GM12878 (cell line): ENCODE measurements at regions not wholly inside any gene's neighbourhood (a gene's known extent, or its start where the extent isn't known, plus 50 kb on each side); places are given as distances from the start of the nearest gene placed in this dataset.

Experiments used
- ATAC-seq: fragments of 200-7000 bp; cut with Tn5 transposase; 3 replicates; pipeline ENCODE4 v1.9.1; 2020; ENCODE audit warnings: mild to moderate bottlenecking, moderate library complexity
- BruUV-seq: library from RNA; stranded (reverse); fragments of 400-500 nt; replicated peaks from 2 replicates; lab custom pipeline; 2021; lab: Mats Ljungman, UMichigan
- CTCF ChIA-PET: fragments of 300-600 bp; sonication (Branson Sonifier 250); formaldehyde crosslinking; extraction: SDS; loops from one replicate; lab custom pipeline; 2021; ENCODE audit warnings: inconsistent platforms; lab: Yijun Ruan, JAX
- POLR2A ChIA-PET: fragments of 350-600 bp; formaldehyde crosslinking; extraction: SDS; loops from one replicate; lab custom pipeline; 2021; ENCODE audit warnings: inconsistent platforms; lab: Charles Lee
- RAD21 ChIA-PET: fragments of 300-600 bp; sonication (Branson Sonifier 250); formaldehyde crosslinking; loops from one replicate; lab custom pipeline; 2023; ENCODE audit warnings: antibody characterized with exemption; ENCODE audit not compliant: unreplicated experiment; lab: Charles Lee
- SMC1A ChIA-PET: fragments of 300-600 bp; sonication (Branson Sonifier 250); formaldehyde crosslinking; loops from one replicate; lab custom pipeline; 2023; ENCODE audit not compliant: unreplicated experiment, uncharacterized antibody; lab: Charles Lee
- DNase-seq: peaks from one replicate; pipeline ENCODE4 v3.0.0-alpha.2; 2011; ENCODE audit warnings: low read depth, low spot score
- FAIRE-seq: peaks from 3 replicates; lab custom pipeline; 2011; peaks lifted over from hg19 to GRCh38; lab: Jason Lieb, UNC
- H2AFZ ChIP-seq: 2 replicates; pipeline ENCODE4 v1.6.0; 2011; ENCODE audit warnings: low read depth, low read length, control low read depth; ENCODE audit not compliant: control insufficient read depth
- H3K27ac ChIP-seq: 2 replicates; pipeline ENCODE4 v1.5.1; 2011; ENCODE audit warnings: control low read depth; ENCODE audit not compliant: control insufficient read depth, insufficient read depth
- H3K27me3 ChIP-seq, 2 experiments: replicated peaks in 1 of 2; 2 replicates each; pipeline versions ENCODE4 v1.6.0 to v1.6.1; 2011; ENCODE audit warnings: low read length in 1 of 2; ENCODE audit not compliant: control insufficient read depth in 2 of 2, insufficient read depth in 2 of 2
- H3K36me3 ChIP-seq, 2 experiments: 2 replicates each; pipeline ENCODE4 v1.5.1; 2011; ENCODE audit warnings: low read length in 1 of 2; ENCODE audit not compliant: control insufficient read depth in 2 of 2, insufficient read depth in 2 of 2
- H3K4me1 ChIP-seq: 2 replicates; pipeline ENCODE4 v1.6.1; 2011; ENCODE audit warnings: mild to moderate bottlenecking, low read length, moderate library complexity, mixed read lengths; ENCODE audit not compliant: control insufficient read depth, insufficient read depth
- H3K4me2 ChIP-seq: 2 replicates; pipeline ENCODE4 v1.6.0; 2011; ENCODE audit warnings: control low read depth; ENCODE audit not compliant: control insufficient read depth, insufficient read depth
- H3K4me3 ChIP-seq: fragments of 200-600 bp; sonication (generic); 2 replicates; pipeline ENCODE4 v1.5.1; 2016
- H3K79me2 ChIP-seq: 2 replicates; pipeline ENCODE4 v1.6.0; 2011; ENCODE audit warnings: low read length; ENCODE audit not compliant: control insufficient read depth, insufficient read depth
- H3K9ac ChIP-seq: 2 replicates; pipeline ENCODE4 v1.8.0; 2011; ENCODE audit warnings: low read length, control low read depth, mixed read lengths; ENCODE audit not compliant: control insufficient read depth, insufficient read depth
- H3K9me3 ChIP-seq: replicated peaks from 3 replicates; pipeline ENCODE4 v1.5.1; 2011; ENCODE audit warnings: mild to moderate bottlenecking, low read length; ENCODE audit not compliant: control insufficient read depth, insufficient read depth
- H4K20me1 ChIP-seq: 2 replicates; pipeline ENCODE4 v1.6.0; 2011; ENCODE audit not compliant: control insufficient read depth, insufficient read depth
- BCL3 ChIP-seq: IDR thresholded peaks from 2 replicates; pipeline ENCODE4 v1.6.1; 2011; ENCODE audit warnings: borderline replicate concordance, low read depth, mild to moderate bottlenecking, moderate library complexity, low read length; ENCODE audit not compliant: insufficient read depth, poor library complexity, severe bottlenecking
- BCLAF1 ChIP-seq: fragments of 450-650 bp; IDR thresholded peaks from 2 replicates; pipeline ENCODE4 v1.6.1; 2017; ENCODE audit warnings: antibody characterized with exemption, mild to moderate bottlenecking, moderate library complexity
- CBX5 ChIP-seq: sonication (generic); IDR thresholded peaks from 2 replicates; pipeline ENCODE4 v1.6.1; 2016; ENCODE audit warnings: low read depth, moderate library complexity, mild to moderate bottlenecking, inconsistent platforms
- CREB1 ChIP-seq: IDR thresholded peaks from 2 replicates; pipeline ENCODE4 v1.6.1; 2012; ENCODE audit warnings: low read depth, mild to moderate bottlenecking, inconsistent platforms
- EZH2 ChIP-seq: IDR thresholded peaks from 2 replicates; pipeline ENCODE4 v1.6.1; 2012; ENCODE audit warnings: low read depth, mild to moderate bottlenecking, control low read depth, inconsistent platforms, low read length, borderline replicate concordance; ENCODE audit not compliant: control insufficient read depth
- MYC ChIP-seq: IDR thresholded peaks from 2 replicates; pipeline ENCODE4 v1.6.1; 2011; ENCODE audit warnings: mild to moderate bottlenecking, low read length, moderate library complexity, inconsistent platforms; ENCODE audit not compliant: insufficient read depth, insufficient replicate concordance, insufficient read length, severe bottlenecking
- PKNOX1 ChIP-seq: fragments of 450-650 bp; IDR thresholded peaks from 2 replicates; pipeline ENCODE4 v1.6.1; 2016; ENCODE audit warnings: mild to moderate bottlenecking
- POLR2A ChIP-seq: IDR thresholded peaks from 2 replicates; pipeline ENCODE4 v1.6.1; 2011; ENCODE audit warnings: low read depth, mild to moderate bottlenecking, low read length
- RAD51 ChIP-seq: fragments of 450-650 bp; IDR thresholded peaks from 2 replicates; pipeline ENCODE4 v1.6.1; 2016; ENCODE audit warnings: moderate library complexity, mild to moderate bottlenecking, inconsistent platforms
- TCF12 ChIP-seq: IDR thresholded peaks from 2 replicates; pipeline ENCODE4 v1.6.1; 2011; ENCODE audit warnings: low read depth, mild to moderate bottlenecking, low read length
- USF1 ChIP-seq: IDR thresholded peaks from 2 replicates; pipeline ENCODE4 v1.6.1; 2011; ENCODE audit warnings: borderline replicate concordance, low read depth, mild to moderate bottlenecking, moderate library complexity, mixed read lengths, low read length; ENCODE audit not compliant: insufficient read depth; ENCODE audit errors: extremely low read length
- WGBS: methylation state at CpG from one replicate; pipeline ENCODE4 v1.1.6; 2016; ENCODE audit warnings: low lambda C conversion rate; ENCODE audit not compliant: insufficient replicate concordance, insufficient coverage; ENCODE audit errors: missing lambda C conversion rate; 5-methylcytosine and 5-hydroxymethylcytosine counted together
- in situ Hi-C: fragments of 300-500 bp; cut with MboI; formaldehyde crosslinking; loops from 9 replicates; pipeline ENCODE4 v1.14.3; 2018; ENCODE audit warnings: mixed read lengths
- intact Hi-C: fragments of 100-400 bp; cut with micrococcal nuclease; formaldehyde crosslinking; loops from one replicate; pipeline ENCODE4 v1.14.2; 2022; ENCODE audit not compliant: unreplicated experiment

- TF ChIP-seq BCLAF1: no peak
- no peak for TF ChIP-seq CREB1
- peak; percentile 36; the same call in 1 of the 2 replicates for TF ChIP-seq PKNOX1
- TF ChIP-seq EZH2: no peak
Observed at GRCh38 chr5:111954516-111955395, 197.8 kb upstream of the NREP start (continued).

- Histone ChIP-seq H3K9me3 (no peaks in the 10 kb centered on the region; the same call in 2 of the 3 replicates), H3K27ac (no peak overlapping the region), H3K27me3 (no peaks in the 10 kb centered on the region), H3K4me1 (peaks cover 4% of the 10 kb centered on the region; the same call in 1 of the 2 replicates), H3K4me2 (no peak overlapping the region), H3K9ac (no peak overlapping the region), H3K36me3 (no peaks in the 10 kb centered on the region), H2AFZ (no peak overlapping the region), H3K4me3 (no peak overlapping the region), H3K79me2 (no peaks in the 10 kb centered on the region), H4K20me1 (no peaks in the 10 kb centered on the region)
- in situ Hi-C loops (no loop called here), intact Hi-C loops (no loop called here)
- no peak for FAIRE-seq
- no TSS peak for BruUV-seq
- no peak for ATAC-seq
- WGBS: 26% methylated on average over 4 of the region's 4 CpGs
- POLR2A ChIA-PET: no interaction called here
- RAD21 ChIA-PET: no interaction called here
- no peak for DNase-seq
- SMC1A ChIA-PET: interaction anchor here (0.8 to 1.6 kb wide), 6 partner anchors 8 to 193 kb away, joined by 3 to 5 read pairs (median 3); no protein-coding TSS in a partner anchor
- CTCF ChIA-PET: no interaction called here
- TF ChIP-seq POLR2A: no peak
- no peak for TF ChIP-seq TCF12
- TF ChIP-seq MYC: no peak
- no peak for TF ChIP-seq RAD51
- no peak for TF ChIP-seq PKNOX1
- TF ChIP-seq USF1: no peak
- TF ChIP-seq CBX5: no peak
- TF ChIP-seq BCL3: no peak
Observed at GRCh38 chr5:111953351-111954127, 196.5 kb upstream of the NREP start.
